GM10248 (cell line): ENCODE measurements at regions not wholly inside any gene's neighbourhood (a gene's known extent, or its start where the extent isn't known, plus 50 kb on each side); places are given as distances from the start of the nearest gene placed in this dataset.
"Not testable (repeated sequence)": the region's sequence is repeated elsewhere in the genome, so short reads cannot be mapped to it uniquely, and the experiment has no call there.

Source experiments
- CTCF ChIA-PET: fragments of 300-600 bp; sonication (Branson Sonifier 250); formaldehyde crosslinking; extraction: SDS; loops from one replicate; lab custom pipeline; 2021; ENCODE audit warnings: antibody characterized with exemption; lab: Yijun Ruan, JAX
- POLR2A ChIA-PET: fragments of 350-650 bp; sonication (Branson Sonifier 250); formaldehyde crosslinking; extraction: SDS; loops from one replicate; lab custom pipeline; 2020; ENCODE audit warnings: antibody characterized with exemption; lab: Yijun Ruan, JAX
- DNase-seq: peaks from one replicate; pipeline ENCODE4 v3.0.0; 2012; ENCODE audit errors: extremely low spot score
- TF ChIP-seq, protein P1 (sequence below): IDR thresholded peaks from 2 replicates; pipeline ENCODE4 v1.5.1; 2012; ENCODE audit warnings: mild to moderate bottlenecking, low read depth; ENCODE audit errors: extremely low read depth, missing control alignments, control extremely low read depth

GRCh38 chrX:150118476-150118875 lies 180.2 kb upstream of the EOLA2 start:
- POLR2A ChIA-PET: no interaction called here
- TF ChIP-seq, protein P1, sequence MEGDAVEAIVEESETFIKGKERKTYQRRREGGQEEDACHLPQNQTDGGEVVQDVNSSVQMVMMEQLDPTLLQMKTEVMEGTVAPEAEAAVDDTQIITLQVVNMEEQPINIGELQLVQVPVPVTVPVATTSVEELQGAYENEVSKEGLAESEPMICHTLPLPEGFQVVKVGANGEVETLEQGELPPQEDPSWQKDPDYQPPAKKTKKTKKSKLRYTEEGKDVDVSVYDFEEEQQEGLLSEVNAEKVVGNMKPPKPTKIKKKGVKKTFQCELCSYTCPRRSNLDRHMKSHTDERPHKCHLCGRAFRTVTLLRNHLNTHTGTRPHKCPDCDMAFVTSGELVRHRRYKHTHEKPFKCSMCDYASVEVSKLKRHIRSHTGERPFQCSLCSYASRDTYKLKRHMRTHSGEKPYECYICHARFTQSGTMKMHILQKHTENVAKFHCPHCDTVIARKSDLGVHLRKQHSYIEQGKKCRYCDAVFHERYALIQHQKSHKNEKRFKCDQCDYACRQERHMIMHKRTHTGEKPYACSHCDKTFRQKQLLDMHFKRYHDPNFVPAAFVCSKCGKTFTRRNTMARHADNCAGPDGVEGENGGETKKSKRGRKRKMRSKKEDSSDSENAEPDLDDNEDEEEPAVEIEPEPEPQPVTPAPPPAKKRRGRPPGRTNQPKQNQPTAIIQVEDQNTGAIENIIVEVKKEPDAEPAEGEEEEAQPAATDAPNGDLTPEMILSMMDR: no peak
- DNase-seq: no peak
- CTCF ChIA-PET: no interaction called here

GRCh38 chrX:150119323-150119722 lies 181.0 kb upstream of the EOLA2 start:
- TF ChIP-seq, protein P1: no peak

DNA sequence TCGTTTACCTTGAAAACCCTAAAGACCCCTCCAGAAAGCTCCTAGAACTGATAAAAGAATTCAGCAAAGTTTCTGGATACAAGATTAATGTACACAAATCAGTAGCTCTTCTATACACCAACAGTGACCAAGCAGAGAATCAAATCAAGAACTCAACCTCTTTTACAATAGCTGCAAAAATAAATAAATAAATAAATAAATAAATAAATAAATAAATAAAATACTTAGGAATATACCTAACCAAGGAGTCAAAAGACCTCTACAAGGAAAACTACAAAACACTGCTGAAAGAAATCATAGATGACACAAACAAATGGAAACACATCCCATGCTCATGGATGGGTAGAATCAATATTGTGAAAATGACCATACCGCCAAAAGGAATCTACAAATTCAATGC lies 186.8 kb upstream of the EOLA2 start:
- DNase-seq, POLR2A ChIA-PET, CTCF ChIA-PET: not testable (repeated sequence)

More at GRCh38 chrX:150119323-150119722, 181.0 kb upstream of the EOLA2 start:
- ChIA-PET CTCF (no interaction called here), POLR2A (no interaction called here)
- no peak for DNase-seq

- no peak for DNase-seq
- ChIA-PET CTCF (no interaction called here), POLR2A (no interaction called here)
- TF ChIP-seq, protein P1: no peak
Observed at GRCh38 chrX:150127216-150127615, 188.9 kb upstream of the EOLA2 start.

DNA sequence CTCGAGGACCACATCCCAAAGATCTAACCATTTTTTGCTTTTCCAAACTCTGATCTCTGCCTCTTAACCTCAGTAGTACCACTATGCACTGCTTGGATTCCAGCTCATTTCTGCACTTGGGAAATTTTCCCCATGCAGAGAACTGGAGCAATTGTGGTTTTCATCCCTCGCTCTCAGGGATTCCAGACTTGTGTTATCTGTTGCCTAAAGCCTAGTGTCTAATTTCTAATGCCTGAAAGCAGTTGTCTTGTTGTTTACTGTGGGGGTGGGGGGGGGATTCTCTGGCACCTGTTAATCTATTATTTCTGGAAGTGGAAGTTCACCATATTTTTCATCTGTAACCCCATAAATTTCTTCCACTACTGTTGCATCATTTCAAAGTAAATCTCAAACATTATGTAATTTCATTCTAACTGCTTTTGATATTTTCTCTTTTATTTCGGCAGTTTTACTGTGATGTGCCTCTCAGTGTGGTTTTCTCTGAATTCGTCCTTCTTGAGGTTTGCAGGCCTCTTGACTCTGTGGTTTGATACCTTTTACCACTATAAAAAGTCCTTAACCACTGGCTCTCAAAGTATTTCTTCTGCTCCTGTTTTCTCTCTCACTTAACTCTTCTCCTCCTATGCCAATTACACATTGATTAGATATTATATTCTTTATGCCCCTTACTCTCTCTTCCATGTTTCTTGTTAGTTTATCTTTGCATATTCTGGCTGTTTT lies 205.6 kb upstream of the EOLA2 start:
- ChIA-PET POLR2A (no interaction called here), CTCF (no interaction called here)
- TF ChIP-seq, protein P1: no peak
- no peak for DNase-seq

GRCh38 chrX:150146271-150146896 lies 208.1 kb upstream of the EOLA2 start:
- no peak for DNase-seq
- CTCF ChIA-PET: interaction anchor here (1.3 kb wide), 1 partner anchor 8 kb away, joined by 3 read pairs; no protein-coding TSS in a partner anchor
- POLR2A ChIA-PET: no interaction called here
- TF ChIP-seq, protein P1: no peak
